ENCODE measurements at regions not wholly inside any gene's neighbourhood (a gene's known extent, or its start where the extent isn't known, plus 50 kb on each side); places are given as distances from the start of the nearest gene placed in this dataset.

DNA sequence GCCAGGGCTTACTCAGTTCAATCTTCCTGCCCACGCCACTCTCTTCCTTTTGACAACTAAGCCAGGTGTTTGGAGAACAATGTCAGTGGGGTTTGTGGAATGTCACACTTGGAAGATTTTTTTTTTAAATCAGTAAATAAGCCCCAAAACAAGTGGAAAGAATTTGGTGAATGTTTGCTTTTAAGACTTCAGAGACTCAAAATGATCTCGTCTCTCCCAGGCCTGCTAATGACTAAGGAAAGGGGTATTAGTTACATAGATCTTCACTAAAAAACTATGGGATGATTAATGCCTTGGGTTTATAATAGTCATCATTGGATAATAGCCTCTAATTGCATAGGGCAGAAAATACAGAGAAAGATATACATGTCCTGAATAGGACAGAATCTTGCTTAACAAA is 166.4 kb downstream of the DMRT2 start:
- Histone ChIP-seq H3K4me3 (ENCODE audit: low read length in 2 of 2) (no peak overlapping the region), H3K36me3 (ENCODE audit: control insufficient read depth in 2 of 2, insufficient read depth in 2 of 2, low read length in 1 of 2) (no peaks in the 10 kb centered on the region), H3K27me3 (ENCODE audit: control insufficient read depth in 2 of 2, insufficient read depth in 1 of 2, low read length in 1 of 2) (no peaks in the 10 kb centered on the region), H3K4me1 (ENCODE audit: control insufficient read depth in 2 of 2, insufficient read depth in 2 of 2, low read length in 2 of 2) (no peaks in the 10 kb centered on the region), H3K27ac (ENCODE audit: low read depth in 1 of 2, low read length in 1 of 2) (no peak overlapping the region), H3K9me3 (ENCODE audit: control insufficient read depth in 2 of 2, insufficient read depth in 1 of 2, low read length in 1 of 2) (no peaks in the 10 kb centered on the region)
- WGBS = 88% methylated on average over 2 of the region's 2 CpGs
- no peak for DNase-seq (ENCODE audit: low read depth in 6 of 9, low spot score in 9 of 9)

DNA sequence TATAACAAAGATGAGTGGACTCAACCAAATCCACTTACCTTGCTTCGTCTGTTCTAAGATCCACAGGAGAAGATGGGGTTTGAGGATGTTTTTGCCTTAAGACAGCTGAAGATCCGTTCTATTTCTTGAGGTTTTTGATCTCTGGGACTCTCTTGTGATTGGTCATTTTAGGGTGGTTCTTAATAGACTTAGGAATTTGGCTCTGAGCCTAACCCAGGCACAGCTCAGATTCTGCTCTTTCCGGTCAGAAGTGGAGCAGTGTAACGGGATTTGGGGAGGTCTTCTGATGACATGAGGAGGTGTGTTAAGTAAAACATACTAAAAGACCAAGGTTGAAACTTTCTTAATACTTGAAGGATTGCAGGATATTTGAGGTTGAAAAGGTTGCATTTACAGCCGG is 166.9 kb downstream of the DMRT2 start:
- DNase-seq (ENCODE audit: low read depth in 6 of 9, low spot score in 9 of 9) = no peak
- Histone ChIP-seq H3K27me3 (ENCODE audit: control insufficient read depth in 2 of 2, insufficient read depth in 1 of 2, low read length in 1 of 2) (no peaks in the 10 kb centered on the region), H3K4me1 (ENCODE audit: control insufficient read depth in 2 of 2, insufficient read depth in 2 of 2, low read length in 2 of 2) (no peaks in the 10 kb centered on the region), H3K9me3 (ENCODE audit: control insufficient read depth in 2 of 2, insufficient read depth in 1 of 2, low read length in 1 of 2) (no peaks in the 10 kb centered on the region), H3K4me3 (ENCODE audit: low read length in 2 of 2) (no peak overlapping the region), H3K36me3 (ENCODE audit: control insufficient read depth in 2 of 2, insufficient read depth in 2 of 2, low read length in 1 of 2) (no peaks in the 10 kb centered on the region), H3K27ac (ENCODE audit: low read depth in 1 of 2, low read length in 1 of 2) (no peak overlapping the region)
- 81% methylated on average over 5 of the region's 5 CpGs for WGBS

- no peak overlapping the region for H3K27ac ChIP-seq (ENCODE audit: low read depth in 1 of 2, low read length in 1 of 2)
- 70% methylated on average over 2 of the region's 2 CpGs for WGBS
- no peak for DNase-seq (ENCODE audit: low read depth in 6 of 9, low spot score in 9 of 9)
- no peaks in the 10 kb centered on the region for H3K4me1 ChIP-seq (ENCODE audit: control insufficient read depth in 2 of 2, insufficient read depth in 2 of 2, low read length in 2 of 2)
- H3K9me3 ChIP-seq (ENCODE audit: control insufficient read depth in 2 of 2, insufficient read depth in 1 of 2, low read length in 1 of 2) = no peaks in the 10 kb centered on the region
- H3K27me3 ChIP-seq (ENCODE audit: control insufficient read depth in 2 of 2, insufficient read depth in 1 of 2, low read length in 1 of 2) = no peaks in the 10 kb centered on the region
- H3K36me3 ChIP-seq (ENCODE audit: control insufficient read depth in 2 of 2, insufficient read depth in 2 of 2, low read length in 1 of 2) = no peaks in the 10 kb centered on the region
- no peak overlapping the region for H3K4me3 ChIP-seq (ENCODE audit: low read length in 2 of 2)
Observed at GRCh38 chr9:1219284-1219683, 169.1 kb downstream of the DMRT2 start.

DNA sequence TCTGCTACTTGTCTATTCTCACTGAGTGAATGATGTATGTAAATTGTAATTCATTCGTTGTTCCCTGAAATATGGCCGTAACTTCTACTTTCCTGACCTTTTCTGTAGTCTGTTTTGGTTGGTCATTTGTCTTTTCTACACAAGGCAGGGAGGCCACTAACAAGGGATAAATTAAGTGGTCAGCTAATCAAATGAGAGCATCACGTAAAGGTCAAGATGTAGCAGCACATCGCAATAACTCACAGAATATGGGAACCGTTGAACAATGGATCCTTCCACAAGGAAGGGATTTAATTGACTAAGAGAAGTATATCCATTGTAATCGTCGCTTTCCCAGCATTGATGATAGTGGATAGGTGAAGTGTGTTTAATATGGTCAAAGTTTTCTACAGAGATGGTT is 171.1 kb downstream of the DMRT2 start:
- Histone ChIP-seq H3K4me3 (ENCODE audit: low read length in 2 of 2) (no peak overlapping the region), H3K27ac (ENCODE audit: low read depth in 1 of 2, low read length in 1 of 2) (no peak overlapping the region), H3K9me3 (ENCODE audit: control insufficient read depth in 2 of 2, insufficient read depth in 1 of 2, low read length in 1 of 2) (no peaks in the 10 kb centered on the region), H3K27me3 (ENCODE audit: control insufficient read depth in 2 of 2, insufficient read depth in 1 of 2, low read length in 1 of 2) (no peaks in the 10 kb centered on the region), H3K4me1 (ENCODE audit: control insufficient read depth in 2 of 2, insufficient read depth in 2 of 2, low read length in 2 of 2) (no peaks in the 10 kb centered on the region), H3K36me3 (ENCODE audit: control insufficient read depth in 2 of 2, insufficient read depth in 2 of 2, low read length in 1 of 2) (no peaks in the 10 kb centered on the region)
- WGBS = 95% methylated on average over 7 of the region's 7 CpGs
- DNase-seq (ENCODE audit: low read depth in 6 of 9, low spot score in 9 of 9) = no peak

DNA sequence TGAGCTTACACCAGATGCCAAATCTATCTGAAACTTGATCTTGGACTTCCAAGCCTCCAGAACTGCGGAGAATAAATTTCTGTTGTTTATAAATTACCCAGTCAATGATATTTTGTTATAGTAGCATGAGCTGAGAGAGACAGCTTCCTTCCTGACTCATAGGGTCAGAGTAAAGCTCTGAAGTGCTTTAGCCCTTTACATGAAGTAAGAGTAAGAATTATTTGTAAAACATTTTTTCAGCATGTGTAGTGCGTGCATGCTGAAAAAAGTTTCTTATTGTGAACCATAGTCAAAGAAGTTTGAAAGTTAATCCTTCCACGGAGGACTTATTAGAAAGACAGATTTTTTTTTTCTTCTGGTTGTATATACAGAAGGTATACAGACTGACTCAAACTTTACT is 172.4 kb downstream of the DMRT2 start:
- H3K4me1 ChIP-seq (ENCODE audit: control insufficient read depth in 2 of 2, insufficient read depth in 2 of 2, low read length in 2 of 2) = no peaks in the 10 kb centered on the region
- WGBS = 60% methylated on average over 3 of the region's 3 CpGs
- H3K36me3 ChIP-seq (ENCODE audit: control insufficient read depth in 2 of 2, insufficient read depth in 2 of 2, low read length in 1 of 2) = no peaks in the 10 kb centered on the region
- no peak overlapping the region for H3K27ac ChIP-seq (ENCODE audit: low read depth in 1 of 2, low read length in 1 of 2)
- DNase-seq (ENCODE audit: low read depth in 6 of 9, low spot score in 9 of 9) = no peak
- no peaks in the 10 kb centered on the region for H3K27me3 ChIP-seq (ENCODE audit: control insufficient read depth in 2 of 2, insufficient read depth in 1 of 2, low read length in 1 of 2)
- no peak overlapping the region for H3K4me3 ChIP-seq (ENCODE audit: low read length in 2 of 2)
- H3K9me3 ChIP-seq (ENCODE audit: control insufficient read depth in 2 of 2, insufficient read depth in 1 of 2, low read length in 1 of 2) = no peaks in the 10 kb centered on the region

- no peaks in the 10 kb centered on the region for H3K4me1 ChIP-seq (ENCODE audit: control insufficient read depth in 2 of 2, insufficient read depth in 2 of 2, low read length in 2 of 2)
- 68% methylated on average over 11 of the region's 11 CpGs for WGBS
- H3K36me3 ChIP-seq (ENCODE audit: control insufficient read depth in 2 of 2, insufficient read depth in 2 of 2, low read length in 1 of 2) = no peaks in the 10 kb centered on the region
- no peak overlapping the region for H3K4me3 ChIP-seq (ENCODE audit: low read length in 2 of 2)
- H3K9me3 ChIP-seq (ENCODE audit: control insufficient read depth in 2 of 2, insufficient read depth in 1 of 2, low read length in 1 of 2) = no peaks in the 10 kb centered on the region
- H3K27me3 ChIP-seq (ENCODE audit: control insufficient read depth in 2 of 2, insufficient read depth in 1 of 2, low read length in 1 of 2) = no peaks in the 10 kb centered on the region
- DNase-seq (ENCODE audit: low read depth in 6 of 9, low spot score in 9 of 9) = no peak
- no peak overlapping the region for H3K27ac ChIP-seq (ENCODE audit: low read depth in 1 of 2, low read length in 1 of 2)
Observed at GRCh38 chr9:1231998-1232919, 182.1 kb downstream of the DMRT2 start.

- Histone ChIP-seq H3K4me3 (ENCODE audit: low read length in 2 of 2) (no peak overlapping the region), H3K9me3 (ENCODE audit: control insufficient read depth in 2 of 2, insufficient read depth in 1 of 2, low read length in 1 of 2) (no peaks in the 10 kb centered on the region), H3K36me3 (ENCODE audit: control insufficient read depth in 2 of 2, insufficient read depth in 2 of 2, low read length in 1 of 2) (no peaks in the 10 kb centered on the region), H3K27me3 (ENCODE audit: control insufficient read depth in 2 of 2, insufficient read depth in 1 of 2, low read length in 1 of 2) (no peaks in the 10 kb centered on the region), H3K4me1 (ENCODE audit: control insufficient read depth in 2 of 2, insufficient read depth in 2 of 2, low read length in 2 of 2) (no peaks in the 10 kb centered on the region), H3K27ac (ENCODE audit: low read depth in 1 of 2, low read length in 1 of 2) (no peak overlapping the region)
- DNase-seq (ENCODE audit: low read depth in 6 of 9, low spot score in 9 of 9) = no peak
- WGBS = 86% methylated on average over 2 of the region's 2 CpGs
Observed at GRCh38 chr9:1233568-1233967, 183.4 kb downstream of the DMRT2 start.

DNA sequence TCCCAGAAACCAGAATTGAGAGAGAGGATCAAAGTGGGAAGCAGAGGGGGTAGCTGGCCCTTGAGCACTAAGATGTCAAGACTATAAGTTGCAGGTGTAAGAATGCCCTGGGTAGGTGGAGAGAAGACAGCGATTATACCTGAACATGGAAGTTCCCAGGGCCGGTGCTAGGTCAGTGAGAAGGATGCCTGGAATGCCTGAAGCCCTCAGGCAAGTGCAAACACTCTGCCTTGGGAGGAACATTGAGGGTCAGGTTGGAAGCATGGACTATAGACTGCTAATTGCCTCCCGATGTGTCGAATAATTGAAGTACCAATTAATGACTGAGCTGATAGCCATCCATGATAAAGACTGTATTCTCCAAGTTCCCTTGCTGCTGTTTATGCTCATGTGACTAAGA is 185.5 kb downstream of the DMRT2 start:
- Histone ChIP-seq H3K9me3 (ENCODE audit: control insufficient read depth in 2 of 2, insufficient read depth in 1 of 2, low read length in 1 of 2) (no peaks in the 10 kb centered on the region), H3K36me3 (ENCODE audit: control insufficient read depth in 2 of 2, insufficient read depth in 2 of 2, low read length in 1 of 2) (no peaks in the 10 kb centered on the region), H3K27me3 (ENCODE audit: control insufficient read depth in 2 of 2, insufficient read depth in 1 of 2, low read length in 1 of 2) (no peaks in the 10 kb centered on the region), H3K27ac (ENCODE audit: low read depth in 1 of 2, low read length in 1 of 2) (no peak overlapping the region), H3K4me3 (ENCODE audit: low read length in 2 of 2) (no peak overlapping the region), H3K4me1 (ENCODE audit: control insufficient read depth in 2 of 2, insufficient read depth in 2 of 2, low read length in 2 of 2) (no peaks in the 10 kb centered on the region)
- DNase-seq (ENCODE audit: low read depth in 6 of 9, low spot score in 9 of 9) = no peak
- 89% methylated on average over 4 of the region's 4 CpGs for WGBS

- H3K9me3 ChIP-seq (ENCODE audit: control insufficient read depth in 2 of 2, insufficient read depth in 1 of 2, low read length in 1 of 2) = no peaks in the 10 kb centered on the region
- H3K4me3 ChIP-seq (ENCODE audit: low read length in 2 of 2) = no peak overlapping the region
- no peak overlapping the region for H3K27ac ChIP-seq (ENCODE audit: low read depth in 1 of 2, low read length in 1 of 2)
- no peaks in the 10 kb centered on the region for H3K4me1 ChIP-seq (ENCODE audit: control insufficient read depth in 2 of 2, insufficient read depth in 2 of 2, low read length in 2 of 2)
- no peaks in the 10 kb centered on the region for H3K27me3 ChIP-seq (ENCODE audit: control insufficient read depth in 2 of 2, insufficient read depth in 1 of 2, low read length in 1 of 2)
- no peak for DNase-seq (ENCODE audit: low read depth in 6 of 9, low spot score in 9 of 9)
- H3K36me3 ChIP-seq (ENCODE audit: control insufficient read depth in 2 of 2, insufficient read depth in 2 of 2, low read length in 1 of 2) = no peaks in the 10 kb centered on the region
- 93% methylated on average over 2 of the region's 2 CpGs for WGBS
Observed at GRCh38 chr9:1236061-1236460, 185.9 kb downstream of the DMRT2 start.

All from thymus (tissue), 11 donors.